ENCODE measurements at regions not wholly inside any gene's neighbourhood (a gene's known extent, or its start where the extent isn't known, plus 50 kb on each side); places are given as distances from the start of the nearest gene placed in this dataset.

- TF ChIP-seq, protein P1, sequence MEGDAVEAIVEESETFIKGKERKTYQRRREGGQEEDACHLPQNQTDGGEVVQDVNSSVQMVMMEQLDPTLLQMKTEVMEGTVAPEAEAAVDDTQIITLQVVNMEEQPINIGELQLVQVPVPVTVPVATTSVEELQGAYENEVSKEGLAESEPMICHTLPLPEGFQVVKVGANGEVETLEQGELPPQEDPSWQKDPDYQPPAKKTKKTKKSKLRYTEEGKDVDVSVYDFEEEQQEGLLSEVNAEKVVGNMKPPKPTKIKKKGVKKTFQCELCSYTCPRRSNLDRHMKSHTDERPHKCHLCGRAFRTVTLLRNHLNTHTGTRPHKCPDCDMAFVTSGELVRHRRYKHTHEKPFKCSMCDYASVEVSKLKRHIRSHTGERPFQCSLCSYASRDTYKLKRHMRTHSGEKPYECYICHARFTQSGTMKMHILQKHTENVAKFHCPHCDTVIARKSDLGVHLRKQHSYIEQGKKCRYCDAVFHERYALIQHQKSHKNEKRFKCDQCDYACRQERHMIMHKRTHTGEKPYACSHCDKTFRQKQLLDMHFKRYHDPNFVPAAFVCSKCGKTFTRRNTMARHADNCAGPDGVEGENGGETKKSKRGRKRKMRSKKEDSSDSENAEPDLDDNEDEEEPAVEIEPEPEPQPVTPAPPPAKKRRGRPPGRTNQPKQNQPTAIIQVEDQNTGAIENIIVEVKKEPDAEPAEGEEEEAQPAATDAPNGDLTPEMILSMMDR (IDR thresholded peaks at IDR 0.05), result no peak
- TF ChIP-seq POLR2A (IDR thresholded peaks at IDR 0.05) (no peak), POLR2AphosphoS5 (IDR thresholded peaks at IDR 0.05; ENCODE audit: insufficient read depth in 1 of 2, low read depth in 1 of 2) (no peak)
These were observed 246.5 kb upstream of the FGF16 start for GRCh38 chrX:77200663-77201062.

Data from vagina (tissue), 2 donors.